Lung (tissue), 11 donors: ENCODE measurements at regions not wholly inside any gene's neighbourhood (a gene's known extent, or its start where the extent isn't known, plus 50 kb on each side); places are given as distances from the start of the nearest gene placed in this dataset.

Experiments used
- ATAC-seq: fragments of 200-7000 bp; cut with Tn5 transposase; one replicate; pipeline ENCODE4 v1.9.1; 2020; ENCODE audit warnings: moderate number of reproducible peaks; ENCODE audit not compliant: insufficient read depth, low FRiP score
- DNase-seq, 3 donors: peaks; one replicate each; pipeline ENCODE4 v3.0.0-alpha.2; 2013 to 2017
- H3K27ac ChIP-seq, 2 donors: one replicate each; pipeline ENCODE4 v1.5.1; 2013; ENCODE audit warnings: mild to moderate bottlenecking in 2 of 2, moderate library complexity in 2 of 2, control low read depth in 1 of 2, inconsistent platforms in 1 of 2, low read depth in 1 of 2, low read length in 1 of 2
- H3K27me3 ChIP-seq, 3 donors: one replicate each; pipeline ENCODE4 v1.5.1; 2013; ENCODE audit warnings: low read length in 2 of 3; ENCODE audit not compliant: control insufficient read depth in 3 of 3, insufficient read depth in 3 of 3
- H3K36me3 ChIP-seq, 4 donors: one replicate each; pipeline ENCODE4 v1.5.1; 2013; ENCODE audit warnings: low read length in 4 of 4, mild to moderate bottlenecking in 1 of 4, moderate library complexity in 1 of 4; ENCODE audit not compliant: control insufficient read depth in 4 of 4, insufficient read depth in 4 of 4
- H3K4me1 ChIP-seq, 5 donors: one replicate each; pipeline ENCODE4 v1.5.1; 2013; ENCODE audit warnings: low read length in 5 of 5, mild to moderate bottlenecking in 2 of 5, moderate library complexity in 1 of 5; ENCODE audit not compliant: control insufficient read depth in 5 of 5, insufficient read depth in 5 of 5
- H3K4me3 ChIP-seq: one replicate; pipeline ENCODE4 v1.5.1; 2013; ENCODE audit warnings: mild to moderate bottlenecking, control low read depth, moderate library complexity
- H3K9ac ChIP-seq, 2 donors: one replicate each; pipeline ENCODE4 v1.5.1; 2013; ENCODE audit warnings: low read length in 2 of 2, control low read depth in 1 of 2; ENCODE audit not compliant: insufficient read depth in 1 of 2
- H3K9me3 ChIP-seq, 4 donors: one replicate each; pipeline ENCODE4 v1.5.1; 2013; ENCODE audit warnings: low read length in 3 of 4, mild to moderate bottlenecking in 1 of 4, moderate library complexity in 1 of 4; ENCODE audit not compliant: control insufficient read depth in 4 of 4, insufficient read depth in 3 of 4
- WGBS, 2 donors: extraction: QIAGEN DNeasy Blood & Tissue Kit; methylation state at CpG; one replicate each; pipeline ENCODE4 v1.1.7; 2013; 5-methylcytosine and 5-hydroxymethylcytosine counted together
- TF ChIP-seq, protein P1 (sequence below): IDR thresholded peaks from 2 replicates; pipeline ENCODE4 v1.5.1; 2012; ENCODE audit warnings: mild to moderate bottlenecking; ENCODE audit errors: control extremely low read depth, extremely low read depth
- donor health status: control.
- donor health status: control.
- donor health status: Bipolar disorder and iron deficiency.
- donor health status: healthy.
- donor health status: DM: yes; HTN: yes; CAD: no.

GRCh38 chr11:13091804-13092203 is 82.7 kb downstream of the RASSF10 start:
- H3K27ac ChIP-seq = no peak overlapping the region
- no peaks in the 10 kb centered on the region for H3K27me3 ChIP-seq
- peaks cover 0 to 3% (median 0%) of the 10 kb centered on the region in 4 donors for H3K9me3 ChIP-seq
- no peak overlapping the region for H3K4me3 ChIP-seq
- TF ChIP-seq, protein P1, sequence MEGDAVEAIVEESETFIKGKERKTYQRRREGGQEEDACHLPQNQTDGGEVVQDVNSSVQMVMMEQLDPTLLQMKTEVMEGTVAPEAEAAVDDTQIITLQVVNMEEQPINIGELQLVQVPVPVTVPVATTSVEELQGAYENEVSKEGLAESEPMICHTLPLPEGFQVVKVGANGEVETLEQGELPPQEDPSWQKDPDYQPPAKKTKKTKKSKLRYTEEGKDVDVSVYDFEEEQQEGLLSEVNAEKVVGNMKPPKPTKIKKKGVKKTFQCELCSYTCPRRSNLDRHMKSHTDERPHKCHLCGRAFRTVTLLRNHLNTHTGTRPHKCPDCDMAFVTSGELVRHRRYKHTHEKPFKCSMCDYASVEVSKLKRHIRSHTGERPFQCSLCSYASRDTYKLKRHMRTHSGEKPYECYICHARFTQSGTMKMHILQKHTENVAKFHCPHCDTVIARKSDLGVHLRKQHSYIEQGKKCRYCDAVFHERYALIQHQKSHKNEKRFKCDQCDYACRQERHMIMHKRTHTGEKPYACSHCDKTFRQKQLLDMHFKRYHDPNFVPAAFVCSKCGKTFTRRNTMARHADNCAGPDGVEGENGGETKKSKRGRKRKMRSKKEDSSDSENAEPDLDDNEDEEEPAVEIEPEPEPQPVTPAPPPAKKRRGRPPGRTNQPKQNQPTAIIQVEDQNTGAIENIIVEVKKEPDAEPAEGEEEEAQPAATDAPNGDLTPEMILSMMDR = no peak
- DNase-seq (no peak), ATAC-seq (no peak)
- H3K36me3 ChIP-seq = no peaks in the 10 kb centered on the region
- no peaks in the 10 kb centered on the region for H3K4me1 ChIP-seq
- 48 to 58% methylated on average over 1 of the region's 1 CpG for WGBS, 2 donors
- no peak overlapping the region for H3K9ac ChIP-seq

DNA sequence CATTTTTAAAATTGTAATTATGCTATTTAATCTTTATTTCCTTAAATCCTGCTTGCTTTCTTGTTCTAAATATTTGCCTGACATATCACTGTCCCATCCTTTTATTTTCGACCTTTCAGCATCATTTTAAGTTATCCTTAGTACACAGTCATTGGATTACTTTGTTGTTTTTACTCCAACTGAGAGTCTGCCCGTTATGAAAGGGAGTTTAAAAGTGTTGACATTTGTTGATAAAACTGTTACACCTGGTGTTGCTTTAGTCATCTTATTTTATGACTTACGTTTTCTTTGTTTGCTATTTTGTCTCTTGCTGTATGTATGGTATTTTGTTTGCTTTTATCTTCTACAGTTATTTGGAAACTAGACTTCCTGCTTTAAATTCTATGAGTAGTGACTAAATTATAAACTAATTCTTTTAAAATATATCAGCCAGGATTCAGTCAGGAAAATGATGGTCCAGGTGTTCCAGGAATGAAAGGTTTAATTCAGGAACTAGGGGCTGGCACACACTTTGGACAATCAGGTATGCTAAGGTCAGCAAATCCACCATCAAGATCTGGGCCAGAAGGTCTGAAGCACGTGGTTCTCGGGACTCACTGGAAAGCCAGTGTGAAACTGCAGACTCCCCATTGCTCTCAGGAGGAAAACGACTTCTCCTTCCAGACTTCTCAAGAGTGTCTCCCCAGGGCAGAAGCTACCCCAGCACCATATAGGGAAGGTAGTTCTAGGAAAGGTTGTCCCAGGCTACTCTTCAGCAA is 86.0 kb downstream of the RASSF10 start:
- Histone ChIP-seq H3K4me1 (no peaks in the 10 kb centered on the region), H3K27ac (no peak overlapping the region), H3K27me3 (no peaks in the 10 kb centered on the region), H3K36me3 (no peaks in the 10 kb centered on the region), H3K9ac (no peak overlapping the region), H3K9me3 (peaks cover 0 to 3% (median 0%) of the 10 kb centered on the region in 4 donors), H3K4me3 (no peak overlapping the region)
- TF ChIP-seq, protein P1 = no peak
- no peak for ATAC-seq
- no peak for DNase-seq
- 56 to 72% methylated on average over 6 of the region's 6 CpGs for WGBS, 2 donors

- Histone ChIP-seq H3K4me3 (no peak overlapping the region), H3K9ac (no peak overlapping the region), H3K27ac (no peak overlapping the region), H3K27me3 (no peaks in the 10 kb centered on the region), H3K4me1 (no peaks in the 10 kb centered on the region), H3K36me3 (no peaks in the 10 kb centered on the region), H3K9me3 (no peaks in the 10 kb centered on the region)
- WGBS, 2 donors = 73 to 81% methylated on average over 3 of the region's 3 CpGs
- TF ChIP-seq, protein P1 = no peak
- DNase-seq (peak; percentile 15 to 52 (median 36)), ATAC-seq (no peak)
These were observed 88.9 kb downstream of the RASSF10 start for GRCh38 chr11:13098063-13098462.
